Activated CD4-positive, alpha-beta T cell treated with anti-CD3 and anti-CD28 coated beads, Interleukin-2, Interleukin-6, amounts not matched to agents 100 ng/mL and 50 ng/mL, durations not matched to agents 16 hours and 8 hours (primary cell): ENCODE measurements at regions not wholly inside any gene's neighbourhood (a gene's known extent, or its start where the extent isn't known, plus 50 kb on each side); places are given as distances from the start of the nearest gene placed in this dataset.

Experiments
- DNase-seq: peaks from one replicate; pipeline ENCODE4 v3.0.0-alpha.2; 2020

GRCh38 chr15:54707805-54708752 lies 488.7 kb downstream of the RSL24D1 start:
- no peak for DNase-seq

GRCh38 chr15:54687628-54688027 lies 509.1 kb downstream of the RSL24D1 start:
- DNase-seq: no peak
